NCI-H128 (cell line): ENCODE measurements at regions not wholly inside any gene's neighbourhood (a gene's known extent, or its start where the extent isn't known, plus 50 kb on each side); places are given as distances from the start of the nearest gene placed in this dataset.

Source experiments
- DNase-seq: peaks from one replicate; lab custom pipeline; 2025; ENCODE audit not compliant: unreplicated experiment; lab: John Stamatoyannopoulos, UW

- no peak for DNase-seq
These were observed 314.7 kb upstream of the PRDM1 start for GRCh38 chr6:105771313-105771970.

- no peak for DNase-seq
These were observed 316.1 kb upstream of the PRDM1 start for GRCh38 chr6:105769987-105770386.

GRCh38 chr6:105769197-105769596 is 316.9 kb upstream of the PRDM1 start:
- DNase-seq, result no peak

GRCh38 chr6:105767541-105767940 is 318.6 kb upstream of the PRDM1 start:
- DNase-seq, result no peak

DNA sequence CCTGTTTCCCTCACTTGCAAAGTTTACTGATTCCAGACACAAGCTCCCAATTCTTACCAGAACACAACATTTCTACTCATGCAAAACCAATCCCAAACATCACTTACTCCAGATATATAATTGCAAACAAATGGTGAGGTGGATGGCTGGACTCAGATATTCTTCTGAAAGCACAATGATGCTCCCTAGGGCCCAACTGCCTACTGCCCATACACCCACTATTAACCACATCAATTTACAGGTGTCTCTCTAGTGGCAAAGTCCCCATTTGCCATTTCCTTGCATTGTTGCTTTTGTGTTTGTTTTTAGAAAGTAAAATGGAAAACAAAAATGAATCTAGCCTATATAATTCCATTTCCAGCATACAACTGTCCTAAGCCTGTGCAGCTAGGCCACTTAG is 320.9 kb upstream of the PRDM1 start:
- no peak for DNase-seq

- DNase-seq, result no peak
These were observed 321.8 kb upstream of the PRDM1 start for GRCh38 chr6:105764315-105764714.

DNA sequence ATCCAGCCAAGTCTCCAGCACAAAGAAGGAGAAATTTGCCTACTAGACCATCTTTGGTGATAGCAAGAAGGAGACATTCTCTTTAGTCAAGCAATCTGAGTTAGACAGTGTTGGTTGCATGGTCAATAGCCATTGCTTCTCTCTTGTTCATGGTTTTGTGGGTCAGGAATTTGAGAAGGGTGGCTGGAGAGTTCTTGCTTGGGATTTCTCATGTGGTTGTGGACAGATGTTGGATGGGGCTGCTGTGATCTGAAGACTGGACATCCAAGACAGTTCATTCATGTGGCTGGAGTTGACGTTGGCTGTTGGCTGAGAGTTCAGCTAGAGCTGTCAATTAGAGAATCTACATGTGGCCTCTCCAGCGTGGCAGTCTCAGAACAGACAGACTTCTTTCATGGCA is 322.3 kb upstream of the PRDM1 start:
- DNase-seq, result no peak

DNA sequence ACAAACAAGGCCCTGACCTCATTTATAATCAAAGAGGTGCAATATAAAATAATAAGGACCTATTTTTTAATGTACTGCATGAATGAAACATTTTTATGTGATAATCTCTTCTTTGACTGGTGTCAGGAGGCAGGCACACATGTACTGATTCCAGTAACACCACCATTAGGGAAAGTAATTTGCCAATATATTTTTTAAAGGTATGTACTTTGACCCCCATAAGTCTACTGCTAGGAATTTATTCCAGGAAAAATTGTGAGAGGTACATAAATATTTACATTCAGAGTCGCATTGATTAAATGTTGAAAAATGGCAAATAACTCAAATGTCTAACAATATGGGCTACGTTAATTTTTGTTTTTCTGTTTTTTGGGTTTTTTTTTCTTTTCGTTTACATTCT is 325.4 kb upstream of the PRDM1 start:
- no peak for DNase-seq

GRCh38 chr6:105759946-105760345 is 326.2 kb upstream of the PRDM1 start:
- no peak for DNase-seq

DNA sequence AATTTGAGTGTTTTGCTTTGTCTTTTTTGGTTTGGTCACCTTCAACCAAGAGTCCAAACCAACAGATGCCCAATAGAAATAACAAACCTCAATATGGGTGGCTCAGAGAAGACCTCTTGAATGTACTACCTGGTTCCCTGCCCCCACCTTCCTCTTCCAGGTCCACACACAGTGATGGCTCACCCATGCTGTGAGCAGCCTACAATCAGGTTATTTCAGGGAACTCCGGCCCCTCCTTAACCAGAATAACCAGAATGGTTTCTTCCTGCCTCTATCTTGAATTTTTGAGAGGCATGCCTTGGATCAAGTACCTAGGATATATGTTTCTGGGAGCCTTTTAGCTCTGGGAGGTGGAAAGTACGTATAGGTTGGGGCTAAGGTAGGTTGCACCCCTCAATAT is 327.1 kb upstream of the PRDM1 start:
- DNase-seq, result no peak

- DNase-seq, result no peak
These were observed 328.5 kb upstream of the PRDM1 start for GRCh38 chr6:105757512-105758200.

DNA sequence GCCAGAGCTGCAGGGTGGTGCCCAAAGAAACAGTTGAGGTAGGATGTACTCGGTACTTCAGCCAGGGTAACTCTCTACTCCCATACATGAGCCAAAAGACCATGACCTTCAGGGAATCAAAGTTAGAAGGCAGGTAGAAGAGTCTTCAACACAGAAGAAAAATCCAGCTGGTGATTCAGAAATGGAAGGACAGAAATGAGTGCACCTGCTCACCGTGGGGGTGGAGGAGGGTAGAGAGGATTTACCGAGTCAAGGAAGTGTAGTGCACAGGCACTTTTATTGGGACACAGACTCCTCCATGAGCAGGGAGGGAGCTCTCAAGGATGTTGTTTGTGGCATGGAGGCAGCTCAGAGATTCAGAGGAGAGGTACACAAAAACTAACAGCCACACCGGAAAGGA is 330.3 kb upstream of the PRDM1 start:
- DNase-seq, result no peak

GRCh38 chr6:105753620-105754211 is 332.4 kb upstream of the PRDM1 start:
- no peak for DNase-seq

DNA sequence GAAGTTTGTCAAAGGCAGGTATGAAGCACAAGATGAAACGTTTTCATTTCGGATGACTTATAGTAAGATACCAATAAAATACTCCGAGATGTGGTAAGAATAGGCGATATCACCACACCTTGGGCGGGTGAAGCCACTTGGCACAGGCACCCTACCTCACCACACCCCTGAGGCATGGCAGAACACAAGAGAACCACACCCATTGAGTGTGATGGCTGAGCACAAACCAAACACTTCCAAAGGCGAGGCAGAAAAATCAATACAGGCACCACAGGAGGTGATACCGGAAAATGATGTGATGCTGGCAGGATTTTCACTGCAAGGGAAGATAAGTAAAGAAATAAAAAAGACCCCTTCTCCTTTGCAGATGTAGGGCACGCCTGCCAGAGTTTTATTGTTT is 332.9 kb upstream of the PRDM1 start:
- DNase-seq, result no peak

GRCh38 chr6:105750089-105750488 is 336.0 kb upstream of the PRDM1 start:
- no peak for DNase-seq

DNA sequence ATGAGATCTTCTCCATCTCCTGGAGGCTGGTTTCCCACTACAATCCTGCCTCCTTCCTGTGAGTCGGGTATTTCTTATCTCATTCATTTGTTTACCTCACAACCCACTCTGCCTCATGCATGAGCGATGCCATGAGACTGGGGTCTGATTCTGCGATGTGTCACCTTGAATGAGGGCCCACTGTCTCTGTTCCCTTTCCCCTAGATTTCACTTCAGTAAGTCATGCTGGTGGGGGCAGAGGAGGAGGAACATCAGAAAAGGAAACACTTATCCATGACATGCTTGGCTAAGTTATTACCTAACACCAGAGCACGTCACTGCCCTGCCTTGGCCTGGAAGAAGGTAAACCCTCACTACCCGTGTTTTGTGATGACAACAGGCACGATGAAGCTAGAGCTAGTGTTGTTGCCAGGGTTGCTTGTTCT is 337.4 kb upstream of the PRDM1 start:
- no peak for DNase-seq

DNA sequence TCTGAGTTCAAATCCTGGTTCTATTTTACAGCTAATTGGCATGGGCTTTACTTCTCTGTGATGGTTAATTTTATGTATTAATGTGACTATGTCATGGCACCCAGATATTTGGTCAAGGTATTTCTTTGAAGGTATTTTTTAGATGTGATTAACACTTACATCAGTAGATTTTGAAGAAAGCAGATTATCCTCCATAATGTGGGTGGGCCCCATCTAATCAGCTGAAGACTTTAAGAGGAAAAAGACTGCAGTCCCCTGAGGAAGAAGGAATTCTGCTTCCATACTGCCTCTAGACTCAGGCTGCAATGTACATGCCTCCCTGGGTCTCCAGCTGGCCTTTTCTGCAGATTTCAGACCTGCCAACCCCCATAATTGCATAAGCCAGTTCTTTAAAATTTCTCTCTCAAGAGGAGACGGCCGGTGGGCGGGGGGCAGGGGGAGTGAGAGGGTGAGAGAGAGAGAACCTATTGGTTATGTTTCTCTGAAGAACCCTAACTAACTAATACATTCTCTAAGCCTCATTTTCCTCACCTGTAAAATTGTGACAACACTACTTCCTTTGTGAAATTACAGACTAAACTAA is 338.2 kb upstream of the PRDM1 start:
- no peak for DNase-seq

- no peak for DNase-seq
These were observed 339.6 kb upstream of the PRDM1 start for GRCh38 chr6:105746509-105746908.

- no peak for DNase-seq
These were observed 340.0 kb upstream of the PRDM1 start for GRCh38 chr6:105746130-105746505.

DNA sequence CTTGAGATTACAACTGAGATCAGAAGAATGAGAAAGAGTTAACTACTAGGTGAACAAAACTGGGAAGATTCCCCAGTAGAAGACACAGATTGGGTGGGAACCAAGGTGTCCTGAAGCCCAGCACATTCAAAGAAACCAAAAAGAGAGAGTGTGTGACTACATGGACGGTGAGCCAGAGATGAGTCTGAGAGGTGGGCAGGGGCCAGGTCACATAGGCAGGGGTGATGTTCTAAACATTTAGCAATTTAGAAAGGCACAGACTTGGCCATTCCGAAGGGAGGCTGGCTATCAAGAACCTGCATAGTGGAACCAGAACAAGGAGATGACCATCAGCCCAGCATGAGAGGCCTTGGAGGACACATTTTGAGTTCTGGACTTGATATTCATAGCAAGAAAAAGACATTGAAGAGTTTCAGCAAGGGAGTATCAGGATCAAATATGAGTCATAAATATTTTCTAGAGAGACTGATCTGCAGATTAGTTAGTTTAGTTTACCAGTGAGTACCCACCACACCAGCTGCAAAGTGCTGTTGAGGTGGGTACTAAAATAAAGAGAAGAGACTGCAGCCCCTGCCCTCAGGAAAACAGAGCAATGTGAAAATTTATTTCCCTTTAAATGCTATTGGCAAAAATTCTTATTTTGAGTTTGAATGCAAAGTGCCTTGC is 340.5 kb upstream of the PRDM1 start:
- DNase-seq, result no peak

GRCh38 chr6:105744815-105745214 is 341.3 kb upstream of the PRDM1 start:
- no peak for DNase-seq
